ENCODE measurements at regions not wholly inside any gene's neighbourhood (a gene's known extent, or its start where the extent isn't known, plus 50 kb on each side); places are given as distances from the start of the nearest gene placed in this dataset.

DNA sequence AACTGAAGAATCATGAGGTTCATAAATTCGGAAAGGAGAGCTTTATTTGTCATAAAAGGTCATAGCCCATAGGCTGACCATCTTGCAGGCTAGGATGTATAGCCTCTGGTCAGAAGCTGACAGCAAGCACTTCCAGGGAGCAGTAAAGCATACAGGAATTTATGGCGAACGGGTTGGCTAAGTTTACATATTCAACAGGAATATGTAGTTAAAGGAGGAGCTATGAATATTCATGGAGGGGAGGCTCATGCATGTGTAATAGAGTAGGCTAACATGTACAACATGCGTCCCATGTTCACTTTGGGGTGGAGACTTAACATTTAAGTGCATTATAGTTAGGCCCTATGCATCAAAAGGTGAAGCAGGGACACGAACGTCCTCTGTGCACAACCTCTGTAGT, 1425.7 kb upstream of the TENM3 start:
- H3K4me3 ChIP-seq (ENCODE audit: low read length) = no peak overlapping the region
- TF ChIP-seq, protein P1, sequence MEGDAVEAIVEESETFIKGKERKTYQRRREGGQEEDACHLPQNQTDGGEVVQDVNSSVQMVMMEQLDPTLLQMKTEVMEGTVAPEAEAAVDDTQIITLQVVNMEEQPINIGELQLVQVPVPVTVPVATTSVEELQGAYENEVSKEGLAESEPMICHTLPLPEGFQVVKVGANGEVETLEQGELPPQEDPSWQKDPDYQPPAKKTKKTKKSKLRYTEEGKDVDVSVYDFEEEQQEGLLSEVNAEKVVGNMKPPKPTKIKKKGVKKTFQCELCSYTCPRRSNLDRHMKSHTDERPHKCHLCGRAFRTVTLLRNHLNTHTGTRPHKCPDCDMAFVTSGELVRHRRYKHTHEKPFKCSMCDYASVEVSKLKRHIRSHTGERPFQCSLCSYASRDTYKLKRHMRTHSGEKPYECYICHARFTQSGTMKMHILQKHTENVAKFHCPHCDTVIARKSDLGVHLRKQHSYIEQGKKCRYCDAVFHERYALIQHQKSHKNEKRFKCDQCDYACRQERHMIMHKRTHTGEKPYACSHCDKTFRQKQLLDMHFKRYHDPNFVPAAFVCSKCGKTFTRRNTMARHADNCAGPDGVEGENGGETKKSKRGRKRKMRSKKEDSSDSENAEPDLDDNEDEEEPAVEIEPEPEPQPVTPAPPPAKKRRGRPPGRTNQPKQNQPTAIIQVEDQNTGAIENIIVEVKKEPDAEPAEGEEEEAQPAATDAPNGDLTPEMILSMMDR (conservative IDR thresholded peaks at IDR 0.05; ENCODE audit: low read depth, low read length) = no peak
- no peak for DNase-seq (ENCODE audit: low read depth)

DNA sequence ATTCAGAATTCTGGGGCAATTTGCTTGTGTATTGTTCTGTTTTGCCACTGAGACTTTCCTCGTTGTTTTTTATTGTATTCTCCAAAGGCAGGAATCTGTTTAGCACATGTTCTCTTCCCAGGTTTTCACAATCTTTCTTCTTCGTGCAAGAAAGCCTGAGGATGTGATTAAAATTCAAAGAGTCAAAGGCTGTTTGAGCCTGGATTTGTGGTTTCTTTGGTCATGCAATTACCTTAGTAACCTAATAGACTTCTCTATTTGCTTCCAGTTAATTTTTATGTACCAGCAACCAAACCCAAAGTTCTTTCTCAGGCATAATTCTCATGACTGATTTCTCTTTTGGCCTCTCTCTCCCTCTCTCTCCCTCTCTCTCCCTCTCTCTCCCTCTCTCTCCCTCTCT, 1420.1 kb upstream of the TENM3 start:
- H3K4me3 ChIP-seq (ENCODE audit: low read length) = no peak overlapping the region
- TF ChIP-seq, protein P1 (conservative IDR thresholded peaks at IDR 0.05; ENCODE audit: low read depth, low read length) = no peak
- no peak for DNase-seq (ENCODE audit: low read depth)

DNA sequence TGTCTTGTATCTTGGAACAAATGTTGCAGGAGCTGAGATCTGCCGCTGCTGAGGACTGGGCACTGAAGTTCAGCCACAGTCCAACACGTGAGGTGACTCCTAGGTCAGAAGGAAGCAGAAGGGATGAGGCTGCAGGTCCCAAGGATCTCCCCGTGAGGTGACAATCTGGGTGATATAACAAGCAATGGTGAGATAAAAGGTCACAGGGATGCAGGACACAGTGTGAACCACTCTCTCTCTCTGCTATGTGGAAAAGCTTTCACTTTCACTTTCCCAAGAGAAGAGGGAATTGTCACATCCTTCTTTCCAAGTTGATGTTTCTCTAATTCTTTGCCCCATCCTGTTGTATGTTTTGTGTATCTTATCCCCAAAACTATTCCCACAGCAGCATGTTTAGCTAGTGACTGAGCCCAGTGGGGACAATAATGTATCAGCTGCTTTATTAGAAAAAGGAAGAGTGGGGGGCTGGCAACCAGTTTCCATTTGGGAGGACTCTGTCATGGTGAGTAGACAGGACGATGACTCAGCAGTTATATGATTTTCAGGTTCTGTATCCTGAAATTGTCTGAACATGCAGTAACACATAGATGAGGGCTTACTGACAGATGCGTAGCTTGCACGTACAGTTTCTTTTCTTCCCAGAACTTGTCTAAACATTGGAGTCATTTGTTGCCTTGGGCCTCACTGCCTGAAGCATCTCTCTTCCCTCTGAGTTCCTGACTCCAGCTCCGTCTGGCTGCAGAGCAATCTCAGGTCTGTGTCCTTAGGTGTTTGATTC, 1415.8 kb upstream of the TENM3 start:
- H3K4me3 ChIP-seq (ENCODE audit: low read length) = peak overlapping the region; percentile 6
- DNase-seq (ENCODE audit: low read depth) = no peak
- TF ChIP-seq, protein P1 (conservative IDR thresholded peaks at IDR 0.05; ENCODE audit: low read depth, low read length) = no peak

DNA sequence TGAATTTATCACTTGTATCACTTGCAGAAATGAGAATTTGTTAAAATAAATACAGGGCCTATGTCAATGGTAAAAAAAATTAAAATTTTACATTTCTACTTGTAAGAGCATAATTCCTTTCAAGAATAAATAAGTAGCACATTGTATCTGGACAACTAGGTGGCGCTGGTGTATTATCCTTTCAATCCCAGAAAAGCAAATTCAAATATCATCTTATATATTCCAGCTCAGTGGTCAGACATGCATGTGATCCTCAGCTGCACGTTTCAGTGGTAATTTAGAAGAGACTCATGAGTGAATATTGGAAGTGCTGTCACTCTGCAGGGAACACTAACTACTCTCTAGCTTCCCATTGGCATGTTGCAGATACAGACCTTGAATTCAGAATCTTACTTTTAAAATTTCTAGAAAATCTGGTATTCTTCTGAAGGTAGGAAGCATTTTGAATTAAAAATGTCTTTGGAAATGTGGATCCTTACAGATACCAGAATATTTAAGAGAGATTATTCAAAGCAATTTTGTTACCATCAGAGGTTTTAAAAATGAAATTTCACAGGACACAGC, 1414.7 kb upstream of the TENM3 start:
- TF ChIP-seq, protein P1 (conservative IDR thresholded peaks at IDR 0.05; ENCODE audit: low read depth, low read length) = peak; percentile 75
- DNase-seq (ENCODE audit: low read depth) = no peak
- no peak overlapping the region for H3K4me3 ChIP-seq (ENCODE audit: low read length)

DNA sequence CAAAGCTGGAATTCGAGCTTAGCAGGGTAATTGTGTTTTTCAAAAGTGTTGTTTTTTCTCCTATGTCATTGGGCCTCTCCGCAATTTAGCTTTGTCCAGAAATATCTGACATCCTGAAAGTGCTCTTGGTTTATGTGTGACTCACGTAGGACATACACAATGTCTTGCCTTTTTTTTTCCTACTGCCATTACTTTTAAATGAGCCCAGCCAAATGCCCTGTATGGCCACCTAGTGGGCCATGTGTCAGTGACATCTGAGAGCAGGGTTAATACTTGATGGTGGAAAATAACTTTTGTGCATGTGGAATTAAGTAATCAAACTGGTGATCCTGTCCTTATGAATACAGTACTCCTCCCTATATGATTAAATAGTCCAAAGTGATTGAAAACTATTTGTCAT, 1411.1 kb upstream of the TENM3 start:
- DNase-seq (ENCODE audit: low read depth) = no peak
- TF ChIP-seq, protein P1 (conservative IDR thresholded peaks at IDR 0.05; ENCODE audit: low read depth, low read length) = peak; percentile 39
- H3K4me3 ChIP-seq (ENCODE audit: low read length) = no peak overlapping the region

DNA sequence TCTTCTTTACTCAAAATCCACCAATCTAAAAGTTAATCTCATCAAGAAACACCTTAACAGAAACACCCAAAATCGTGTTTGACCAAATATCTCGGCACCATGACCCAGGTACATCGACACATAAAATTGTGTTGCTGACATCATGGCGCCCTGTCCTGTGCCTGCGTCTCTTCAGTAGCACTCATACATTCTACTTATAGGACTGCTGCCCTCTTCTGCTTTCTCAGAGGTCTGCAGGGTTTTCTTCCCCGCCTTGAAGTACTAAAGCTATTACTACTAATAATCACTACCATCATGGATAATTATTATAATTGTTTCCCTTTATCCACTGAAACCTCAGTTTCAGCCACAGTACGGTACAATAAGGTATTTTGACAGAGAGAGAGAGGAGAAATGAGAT, 1403.1 kb upstream of the TENM3 start:
- H3K4me3 ChIP-seq (ENCODE audit: low read length) = no peak overlapping the region
- DNase-seq (ENCODE audit: low read depth) = no peak
- TF ChIP-seq, protein P1 (conservative IDR thresholded peaks at IDR 0.05; ENCODE audit: low read depth, low read length) = no peak

Measured in retinal pigment epithelial cell (primary cell).